ENCODE measurements at regions not wholly inside any gene's neighbourhood (a gene's known extent, or its start where the extent isn't known, plus 50 kb on each side); places are given as distances from the start of the nearest gene placed in this dataset.

- no peak for DNase-seq
These were observed 950.2 kb upstream of the SLIT2 start for GRCh38 chr4:19301527-19301926.

- DNase-seq: no peak
These were observed 951.5 kb upstream of the SLIT2 start for GRCh38 chr4:19300213-19300612.

- DNase-seq: no peak
These were observed 952.7 kb upstream of the SLIT2 start for GRCh38 chr4:19298998-19299397.

GRCh38 chr4:19293781-19294180, 957.9 kb upstream of the SLIT2 start:
- no peak for DNase-seq

DNA sequence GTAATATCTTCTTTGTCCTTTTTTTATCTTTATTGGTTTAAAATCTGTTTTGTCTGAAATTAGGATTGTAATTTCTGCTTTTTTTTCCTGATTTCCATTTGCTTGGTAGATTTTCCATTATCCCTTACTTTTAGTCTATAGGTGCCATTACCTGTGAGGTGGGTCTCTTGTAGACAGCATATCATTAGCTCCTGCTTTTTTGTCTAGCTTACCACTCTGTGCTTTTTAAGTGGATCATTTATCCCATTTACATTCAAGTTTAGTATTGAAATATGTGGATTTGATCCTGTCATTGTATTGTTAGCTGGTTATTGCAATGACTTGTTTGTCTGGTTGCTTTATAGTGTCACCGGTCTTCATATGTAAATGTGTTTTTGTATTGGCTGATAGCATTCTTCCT, 958.6 kb upstream of the SLIT2 start:
- no peak for DNase-seq

- no peak for DNase-seq
These were observed 964.8 kb upstream of the SLIT2 start for GRCh38 chr4:19286924-19287323.

DNA sequence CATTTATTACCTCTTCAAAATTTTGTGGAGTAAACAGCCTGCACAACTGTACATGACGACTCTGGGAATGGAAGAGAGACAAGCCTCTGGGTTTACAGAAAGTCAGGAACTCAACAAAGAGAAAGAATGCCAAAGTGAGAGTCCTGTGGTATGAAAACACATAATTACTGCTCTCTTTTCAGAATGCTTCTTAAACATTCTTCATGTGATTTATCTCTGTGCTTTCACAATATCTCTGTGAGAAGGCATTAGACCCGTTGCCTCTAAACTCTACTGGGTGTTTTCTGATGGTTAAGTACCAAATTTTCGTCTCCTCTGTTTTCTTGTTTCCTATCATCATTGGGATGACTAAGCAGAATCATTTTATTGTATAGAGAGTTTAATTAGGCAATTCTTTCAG, 966.6 kb upstream of the SLIT2 start:
- DNase-seq: no peak

GRCh38 chr4:19278665-19279064, 973.0 kb upstream of the SLIT2 start:
- no peak for DNase-seq

DNA sequence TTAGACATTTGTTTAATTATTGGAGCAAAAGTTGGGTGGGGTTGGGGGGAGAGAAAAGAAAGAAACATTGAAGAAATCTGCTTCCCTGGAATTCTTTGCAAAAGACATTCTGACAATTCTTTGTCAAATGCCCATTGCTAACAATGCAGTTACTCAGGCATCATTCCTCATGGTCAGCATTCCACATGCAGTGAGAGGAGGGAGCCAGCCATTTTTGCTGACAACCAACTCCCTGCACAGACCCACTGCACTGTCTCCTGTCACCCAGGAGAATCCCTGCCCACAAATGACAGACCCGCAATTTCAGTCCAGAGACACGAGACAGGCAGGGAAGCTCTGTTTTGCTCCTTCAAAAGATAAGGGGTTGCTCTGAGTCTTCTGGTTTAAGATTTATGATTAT, 985.1 kb upstream of the SLIT2 start:
- DNase-seq: no peak

GRCh38 chr4:19262467-19262866, 989.2 kb upstream of the SLIT2 start:
- DNase-seq: no peak

- DNase-seq: no peak
These were observed 991.4 kb upstream of the SLIT2 start for GRCh38 chr4:19260346-19260745.

- no peak for DNase-seq
These were observed 991.8 kb upstream of the SLIT2 start for GRCh38 chr4:19259920-19260319.

DNA sequence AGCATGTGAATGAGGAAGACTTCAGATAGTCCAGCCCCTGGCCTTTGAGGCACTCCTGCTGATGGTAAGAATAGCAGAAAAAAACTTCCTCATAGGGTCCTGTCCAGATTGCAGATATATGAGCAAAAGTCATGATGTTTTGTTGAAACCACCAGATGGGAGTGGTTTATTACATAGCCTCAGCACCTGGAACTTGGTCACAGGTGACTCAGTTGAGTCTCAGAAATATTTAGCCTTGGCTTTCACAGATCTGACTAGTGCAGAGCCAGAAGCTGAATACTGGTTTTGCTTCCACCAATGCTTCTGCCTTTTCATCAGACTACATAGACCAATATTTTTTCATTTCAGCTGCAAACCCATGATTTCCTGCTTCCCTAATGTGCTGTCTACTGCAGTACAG, 994.9 kb upstream of the SLIT2 start:
- no peak for DNase-seq

GRCh38 chr4:19254486-19254885, 997.2 kb upstream of the SLIT2 start:
- DNase-seq: no peak

DNA sequence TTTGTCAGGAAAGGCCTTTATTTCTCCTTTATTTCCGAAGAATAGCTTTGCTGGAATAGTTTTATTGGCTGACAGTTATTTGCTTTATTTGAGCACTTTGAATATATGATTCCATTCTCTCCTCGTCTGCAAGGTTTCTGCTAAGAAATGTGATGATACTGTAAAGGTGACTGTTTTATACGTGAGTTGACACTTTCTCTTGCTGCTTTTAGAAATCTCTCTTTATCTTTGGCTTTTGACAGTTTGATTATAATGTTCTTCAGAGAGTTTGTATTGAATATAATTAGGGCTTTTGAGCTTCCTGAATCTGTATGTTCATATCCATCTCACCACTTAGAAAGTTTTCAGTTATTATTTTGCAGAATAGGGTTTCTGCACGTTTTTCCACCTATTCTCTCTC, 1003.7 kb upstream of the SLIT2 start:
- no peak for DNase-seq

- DNase-seq: no peak
These were observed 1009.8 kb upstream of the SLIT2 start for GRCh38 chr4:19241895-19242294.

DNA sequence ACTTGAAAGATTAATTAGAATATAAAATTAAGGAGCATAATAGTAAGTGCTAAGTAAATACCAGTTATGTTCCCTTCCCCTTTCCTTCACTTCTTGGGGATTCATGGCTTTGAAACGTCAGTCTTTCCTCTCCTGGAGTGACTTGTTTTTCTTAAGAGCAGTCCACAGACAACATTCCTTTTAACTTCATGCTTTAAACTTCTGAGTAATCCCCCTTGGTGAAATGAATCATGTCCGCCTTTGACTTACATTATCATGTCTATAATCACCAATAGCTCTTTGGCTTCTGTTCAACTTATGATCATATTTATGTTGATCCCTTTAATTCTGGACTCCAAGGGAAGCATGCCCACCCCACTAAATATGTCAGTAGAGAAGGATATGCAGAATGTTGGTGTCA, 1012.1 kb upstream of the SLIT2 start:
- no peak for DNase-seq

- no peak for DNase-seq
These were observed 1015.2 kb upstream of the SLIT2 start for GRCh38 chr4:19236473-19236872.

- DNase-seq: no peak
These were observed 1020.7 kb upstream of the SLIT2 start for GRCh38 chr4:19230906-19231545.

DNA sequence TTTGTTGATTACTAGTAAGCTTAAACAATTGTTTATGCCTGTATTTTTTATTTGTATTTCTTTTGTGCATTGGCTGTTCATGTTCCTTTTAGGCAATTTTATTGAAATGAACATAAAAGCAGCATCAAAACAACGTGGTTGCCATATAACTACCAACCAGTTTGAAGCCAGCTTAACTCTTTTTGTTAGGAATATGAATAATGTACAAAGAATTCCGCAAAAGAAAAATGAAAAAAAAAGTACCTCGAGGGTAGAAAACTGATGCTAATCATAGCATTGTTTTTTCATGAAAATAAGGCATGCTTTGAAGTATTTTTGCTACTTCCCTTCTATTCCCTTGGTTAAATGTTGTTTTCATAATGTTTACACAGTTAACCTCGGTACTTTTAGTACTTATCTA, 1024.0 kb upstream of the SLIT2 start:
- DNase-seq: no peak

DNA sequence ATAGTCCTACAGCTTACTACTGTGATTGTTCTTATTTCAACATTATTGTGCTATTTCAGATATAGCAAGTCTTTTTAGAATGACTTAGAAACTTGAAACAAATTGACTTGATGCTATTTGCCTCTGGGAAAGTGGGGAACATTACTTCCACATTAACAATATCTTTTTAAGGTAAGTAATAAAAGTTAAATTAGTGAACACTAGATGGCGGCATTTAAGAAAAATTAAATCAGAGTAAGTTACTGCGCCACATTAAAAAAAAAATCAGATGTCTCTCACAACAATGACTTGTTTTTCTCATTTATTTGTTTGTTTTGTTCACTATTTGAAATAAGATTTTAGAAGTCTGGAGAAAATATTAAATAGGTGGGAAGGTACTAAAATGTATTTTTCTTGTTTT, 1026.9 kb upstream of the SLIT2 start:
- DNase-seq: no peak

GRCh38 chr4:19216476-19216875, 1035.2 kb upstream of the SLIT2 start:
- no peak for DNase-seq

DNA sequence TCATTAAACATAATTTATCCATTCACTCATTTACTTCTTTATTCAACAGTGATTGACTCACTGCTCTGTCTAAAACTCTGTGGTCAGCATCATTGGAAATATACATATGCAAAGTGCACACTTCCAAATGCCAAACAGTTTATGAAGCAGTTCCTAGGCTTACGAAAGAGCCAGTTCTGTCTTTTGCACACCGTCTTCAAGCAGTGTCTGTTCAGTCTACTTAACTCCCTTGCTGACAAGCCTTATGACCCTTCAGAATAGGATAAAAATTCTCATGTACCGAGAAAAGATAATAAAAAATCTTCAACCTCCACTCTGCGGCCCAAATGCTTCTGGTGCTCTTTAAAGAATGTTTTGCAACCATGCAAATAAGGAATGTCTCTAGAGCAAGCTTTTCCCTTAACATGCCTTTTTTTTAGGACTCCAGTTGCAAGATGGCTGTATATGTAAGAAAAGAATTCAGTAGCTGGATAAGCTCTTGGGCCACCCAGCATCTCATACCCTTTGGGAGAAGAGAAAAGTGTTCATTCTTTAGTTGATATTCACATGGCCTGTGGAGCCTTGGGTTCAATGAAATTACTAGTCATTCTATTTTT, 1037.0 kb upstream of the SLIT2 start:
- DNase-seq: no peak

DNA sequence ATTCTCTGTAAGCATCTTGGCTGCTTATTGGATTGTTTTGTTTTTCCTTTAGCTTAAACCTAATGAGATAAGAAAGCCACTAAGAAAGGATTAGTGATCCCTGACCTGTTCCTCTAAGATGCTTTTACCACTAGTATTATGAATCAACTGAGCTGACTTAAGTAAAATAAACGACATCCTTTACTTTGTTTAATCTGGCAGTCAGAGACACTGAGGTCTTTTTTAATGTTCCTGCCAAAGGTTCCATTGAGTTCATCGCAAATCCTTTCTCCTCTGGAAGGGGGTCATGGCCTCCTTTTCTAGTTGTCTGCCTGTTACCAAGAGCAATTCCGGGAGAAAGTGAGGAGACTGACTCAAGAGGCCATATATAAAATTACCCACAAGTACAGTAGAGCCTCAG, 1038.3 kb upstream of the SLIT2 start:
- DNase-seq: no peak

DNA sequence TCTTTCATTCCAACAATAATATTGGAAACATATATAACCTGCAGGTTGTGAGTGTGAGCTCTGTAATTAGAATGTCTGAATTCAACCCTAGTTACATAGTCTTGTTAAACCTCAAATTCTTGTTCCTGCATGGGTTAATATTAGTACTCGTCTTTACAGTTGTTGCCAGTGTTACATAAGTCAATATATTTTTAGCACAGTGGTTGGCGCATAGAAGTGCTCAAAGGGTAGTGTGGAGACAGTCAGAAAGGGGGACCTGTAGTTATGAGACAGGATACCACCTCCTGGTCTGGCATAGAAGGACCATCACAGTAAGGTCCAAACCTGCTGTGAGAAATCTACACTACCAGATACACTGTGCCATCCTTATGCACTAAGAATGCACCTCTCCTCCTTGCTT, 1045.9 kb upstream of the SLIT2 start:
- DNase-seq: no peak

Measured in C1 segment of cervical spinal cord (tissue), 14 donors.